ENCODE measurements at regions not wholly inside any gene's neighbourhood (a gene's known extent, or its start where the extent isn't known, plus 50 kb on each side); places are given as distances from the start of the nearest gene placed in this dataset.

- Histone ChIP-seq H3K9me3 (ENCODE audit: severe bottlenecking) (peaks cover 2% of the 10 kb centered on the region), H3K27ac (no peak overlapping the region), H3K27me3 (ENCODE audit: insufficient read depth, low read depth, severe bottlenecking) (no peaks in the 10 kb centered on the region), H3K36me3 (no peaks in the 10 kb centered on the region), H3K4me3 (ENCODE audit: low read depth, low read length) (no peak overlapping the region)
- no peak for TF ChIP-seq CTCF (IDR thresholded peaks at IDR 0.05; ENCODE audit: low read depth, low read length)
- no peak for DNase-seq
Observed at GRCh38 chr7:52382731-52383130, 652.7 kb upstream of the POM121L12 start.

GRCh38 chr7:52369922-52370321 is 665.5 kb upstream of the POM121L12 start:
- Histone ChIP-seq H3K27me3 (ENCODE audit: insufficient read depth, low read depth, severe bottlenecking) (no peaks in the 10 kb centered on the region), H3K36me3 (no peaks in the 10 kb centered on the region), H3K9me3 (ENCODE audit: severe bottlenecking) (no peaks in the 10 kb centered on the region), H3K27ac (no peak overlapping the region), H3K4me3 (ENCODE audit: low read depth, low read length) (no peak overlapping the region)
- no peak for TF ChIP-seq CTCF (IDR thresholded peaks at IDR 0.05; ENCODE audit: low read depth, low read length)
- DNase-seq: no peak

- no peak for DNase-seq
- Histone ChIP-seq H3K27ac (no peak overlapping the region), H3K9me3 (ENCODE audit: severe bottlenecking) (no peaks in the 10 kb centered on the region)
Observed at GRCh38 chr7:52365349-52365748, 670.1 kb upstream of the POM121L12 start.

GRCh38 chr7:52362521-52362920 is 672.9 kb upstream of the POM121L12 start:
- TF ChIP-seq CTCF (IDR thresholded peaks at IDR 0.05; ENCODE audit: low read depth, low read length): no peak
- H3K27me3 ChIP-seq (ENCODE audit: insufficient read depth, low read depth, severe bottlenecking): no peaks in the 10 kb centered on the region
- H3K36me3 ChIP-seq: no peaks in the 10 kb centered on the region
- no peak overlapping the region for H3K27ac ChIP-seq
- no peaks in the 10 kb centered on the region for H3K9me3 ChIP-seq (ENCODE audit: severe bottlenecking)
- no peak overlapping the region for H3K4me3 ChIP-seq (ENCODE audit: low read depth, low read length)
- no peak for DNase-seq

More at GRCh38 chr7:52365349-52365748, 670.1 kb upstream of the POM121L12 start:
- no peak for TF ChIP-seq CTCF (IDR thresholded peaks at IDR 0.05; ENCODE audit: low read depth, low read length)
- Histone ChIP-seq H3K4me3 (ENCODE audit: low read depth, low read length) (no peak overlapping the region), H3K27me3 (ENCODE audit: insufficient read depth, low read depth, severe bottlenecking) (no peaks in the 10 kb centered on the region), H3K36me3 (no peaks in the 10 kb centered on the region)

GRCh38 chr7:52360541-52360940 is 674.9 kb upstream of the POM121L12 start:
- H3K27ac ChIP-seq: no peak overlapping the region
- no peak for TF ChIP-seq CTCF (IDR thresholded peaks at IDR 0.05; ENCODE audit: low read depth, low read length)
- H3K9me3 ChIP-seq (ENCODE audit: severe bottlenecking): no peaks in the 10 kb centered on the region
- no peak for DNase-seq
- H3K36me3 ChIP-seq: no peaks in the 10 kb centered on the region
- H3K4me3 ChIP-seq (ENCODE audit: low read depth, low read length): no peak overlapping the region
- no peaks in the 10 kb centered on the region for H3K27me3 ChIP-seq (ENCODE audit: insufficient read depth, low read depth, severe bottlenecking)

- H3K27ac ChIP-seq: no peak overlapping the region
- no peaks in the 10 kb centered on the region for H3K27me3 ChIP-seq (ENCODE audit: insufficient read depth, low read depth, severe bottlenecking)
- no peaks in the 10 kb centered on the region for H3K36me3 ChIP-seq
- no peak for DNase-seq
- H3K4me3 ChIP-seq (ENCODE audit: low read depth, low read length): no peak overlapping the region
- no peaks in the 10 kb centered on the region for H3K9me3 ChIP-seq (ENCODE audit: severe bottlenecking)
- TF ChIP-seq CTCF (IDR thresholded peaks at IDR 0.05; ENCODE audit: low read depth, low read length): no peak
Observed at GRCh38 chr7:52355053-52355452, 680.4 kb upstream of the POM121L12 start.

All from WERI-Rb-1 (cell line).